ENCODE measurements at regions not wholly inside any gene's neighbourhood (a gene's known extent, or its start where the extent isn't known, plus 50 kb on each side); places are given as distances from the start of the nearest gene placed in this dataset.

GRCh38 chr7:121493553-121493952 lies 97.4 kb upstream of the FAM3C start:
- TF ChIP-seq POLR2A (IDR thresholded peaks at IDR 0.05; ENCODE audit: borderline replicate concordance, extremely low read depth, insufficient read depth, insufficient read length) = no peak
- TF ChIP-seq, protein P1, sequence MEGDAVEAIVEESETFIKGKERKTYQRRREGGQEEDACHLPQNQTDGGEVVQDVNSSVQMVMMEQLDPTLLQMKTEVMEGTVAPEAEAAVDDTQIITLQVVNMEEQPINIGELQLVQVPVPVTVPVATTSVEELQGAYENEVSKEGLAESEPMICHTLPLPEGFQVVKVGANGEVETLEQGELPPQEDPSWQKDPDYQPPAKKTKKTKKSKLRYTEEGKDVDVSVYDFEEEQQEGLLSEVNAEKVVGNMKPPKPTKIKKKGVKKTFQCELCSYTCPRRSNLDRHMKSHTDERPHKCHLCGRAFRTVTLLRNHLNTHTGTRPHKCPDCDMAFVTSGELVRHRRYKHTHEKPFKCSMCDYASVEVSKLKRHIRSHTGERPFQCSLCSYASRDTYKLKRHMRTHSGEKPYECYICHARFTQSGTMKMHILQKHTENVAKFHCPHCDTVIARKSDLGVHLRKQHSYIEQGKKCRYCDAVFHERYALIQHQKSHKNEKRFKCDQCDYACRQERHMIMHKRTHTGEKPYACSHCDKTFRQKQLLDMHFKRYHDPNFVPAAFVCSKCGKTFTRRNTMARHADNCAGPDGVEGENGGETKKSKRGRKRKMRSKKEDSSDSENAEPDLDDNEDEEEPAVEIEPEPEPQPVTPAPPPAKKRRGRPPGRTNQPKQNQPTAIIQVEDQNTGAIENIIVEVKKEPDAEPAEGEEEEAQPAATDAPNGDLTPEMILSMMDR (IDR thresholded peaks at IDR 0.05 in 2 of 3, conservative IDR thresholded peaks at IDR 0.05 in 1 of 3; ENCODE audit: borderline replicate concordance in 1 of 3, insufficient read depth in 1 of 3, low read depth in 2 of 3, low read length in 2 of 3) = peak in 2 of 3 experiments; percentile 22 to 45; a peak in 3 of 6 replicates
- no peak for TF ChIP-seq POLR2AphosphoS5 (IDR thresholded peaks at IDR 0.05; ENCODE audit: low read depth, low read length)
- TF ChIP-seq JUND (IDR thresholded peaks at IDR 0.05) = no peak
- TF ChIP-seq, protein P2, sequence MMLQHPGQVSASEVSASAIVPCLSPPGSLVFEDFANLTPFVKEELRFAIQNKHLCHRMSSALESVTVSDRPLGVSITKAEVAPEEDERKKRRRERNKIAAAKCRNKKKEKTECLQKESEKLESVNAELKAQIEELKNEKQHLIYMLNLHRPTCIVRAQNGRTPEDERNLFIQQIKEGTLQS (IDR thresholded peaks at IDR 0.05) = no peak
